SK-N-SH (cell line): ENCODE measurements at regions not wholly inside any gene's neighbourhood (a gene's known extent, or its start where the extent isn't known, plus 50 kb on each side); places are given as distances from the start of the nearest gene placed in this dataset.

Experiments
- CTCF ChIA-PET: fragments of 300-600, 350-600 bp; formaldehyde crosslinking; extraction: SDS; loops from one replicate; lab custom pipeline; 2021; lab: Yijun Ruan, JAX
- POLR2A ChIA-PET: fragments of 350-600 bp; sonication (Branson Sonifier 250); formaldehyde crosslinking; extraction: SDS; loops from one replicate; lab custom pipeline; 2020; ENCODE audit warnings: antibody characterized with exemption, inconsistent platforms; lab: Yijun Ruan, JAX
- DNase-seq: peaks from one replicate; pipeline ENCODE4 v3.0.0; 2012
- H2AFZ ChIP-seq: fragments of 200-600 bp; sonication (generic); 2 replicates; pipeline ENCODE4 v1.8.1; 2016; ENCODE audit warnings: antibody characterized with exemption, mild to moderate bottlenecking, low read depth
- H3F3A ChIP-seq: fragments of 200-600 bp; sonication (generic); replicated peaks from 2 replicates; pipeline ENCODE3; 2016; ENCODE audit warnings: antibody characterized with exemption, mild to moderate bottlenecking; ENCODE audit not compliant: insufficient read depth
- H3K27ac ChIP-seq, 2 experiments: fragments of 200-500 bp in 1 of 2; fragments of 200-600 bp in 1 of 2; sonication (Bioruptor generic) in 1 of 2; sonication (generic), shearing (Covaris generic) in 1 of 2; 2 replicates each; pipeline versions ENCODE4 v1.5.1 to v1.6.1; 2014 to 2016; ENCODE audit warnings: low read depth in 2 of 2, inconsistent platforms in 1 of 2, low read length in 1 of 2, mild to moderate bottlenecking in 1 of 2, mixed read lengths in 1 of 2
- H3K27me3 ChIP-seq: fragments of 200-600 bp; sonication (generic), shearing (Covaris generic); 2 replicates; pipeline ENCODE4 v1.6.1; 2016; ENCODE audit warnings: mixed run types; ENCODE audit not compliant: insufficient read depth
- H3K36me3 ChIP-seq, 2 experiments: fragments of 200-500 bp in 1 of 2; fragments of 200-600 bp in 1 of 2; sonication (Bioruptor generic) in 1 of 2; sonication (generic) in 1 of 2; replicated peaks in 1 of 2; 2 replicates each; pipeline versions ENCODE3 to v1.5.1; 2014 to 2016; ENCODE audit warnings: low read length in 1 of 2, mild to moderate bottlenecking in 1 of 2; ENCODE audit not compliant: insufficient read depth in 2 of 2, control insufficient read depth in 1 of 2
- H3K4me1 ChIP-seq, 2 experiments: fragments of 200-500 bp in 1 of 2; fragments of 200-600 bp in 1 of 2; sonication (Bioruptor generic) in 1 of 2; sonication (generic), shearing (Covaris generic) in 1 of 2; 2 replicates each; pipeline versions ENCODE4 v1.5.1 to v1.6.1; 2014 to 2016; ENCODE audit warnings: low read depth in 1 of 2, low read length in 1 of 2, mixed run types in 1 of 2; ENCODE audit not compliant: insufficient read depth in 2 of 2, control insufficient read depth in 1 of 2
- H3K4me2 ChIP-seq: fragments of 200-600 bp; sonication (generic), shearing (Covaris generic); 2 replicates; pipeline ENCODE4 v1.6.1; 2017; ENCODE audit warnings: mixed run types
- H3K4me3 ChIP-seq, 2 experiments: fragments of 200-500 bp in 1 of 2; fragments of 200-600 bp in 1 of 2; sonication (Bioruptor generic) in 1 of 2; sonication (generic), shearing (Covaris generic) in 1 of 2; 2 replicates each; pipeline versions ENCODE4 v1.5.1 to v1.8.1; 2014 to 2016; ENCODE audit warnings: low read depth in 2 of 2, inconsistent platforms in 1 of 2, low read length in 1 of 2, mild to moderate bottlenecking in 1 of 2, mixed read lengths in 1 of 2, moderate library complexity in 1 of 2
- H3K79me2 ChIP-seq: fragments of 200-600 bp; sonication (generic); 2 replicates; pipeline ENCODE4 v1.8.1; 2017; ENCODE audit warnings: mild to moderate bottlenecking; ENCODE audit not compliant: insufficient read depth
- H3K9ac ChIP-seq: fragments of 200-600 bp; sonication (generic); 2 replicates; pipeline ENCODE4 v1.6.1; 2017; ENCODE audit warnings: mixed run types
- H3K9me2 ChIP-seq: fragments of 200-600 bp; sonication (generic); 2 replicates; pipeline ENCODE4 v1.6.1; 2017; ENCODE audit warnings: mixed run types
- H3K9me3 ChIP-seq: fragments of 200-600 bp; sonication (generic); 2 replicates; pipeline ENCODE4 v1.6.1; 2017; ENCODE audit warnings: mixed run types, mild to moderate bottlenecking, moderate library complexity
- H4K20me1 ChIP-seq: fragments of 200-600 bp; sonication (generic); 2 replicates; pipeline ENCODE4 v1.6.1; 2017; ENCODE audit warnings: mild to moderate bottlenecking, mixed run types; ENCODE audit not compliant: insufficient read depth
- EP300 ChIP-seq, 2 experiments: IDR thresholded peaks; 2 replicates each; pipeline versions ENCODE4 v1.4.0 to v1.6.1; 2012; ENCODE audit warnings: borderline replicate concordance in 1 of 2, low read depth in 1 of 2, low read length in 1 of 2
- GABPA ChIP-seq: IDR thresholded peaks from 2 replicates; pipeline ENCODE4 v1.4.0; 2012; ENCODE audit warnings: low read depth, mild to moderate bottlenecking
- RAD21 ChIP-seq: IDR thresholded peaks from 2 replicates; pipeline ENCODE4 v1.6.1; 2012; ENCODE audit warnings: mild to moderate bottlenecking, low read length
- REST ChIP-seq: IDR thresholded peaks from 2 replicates; pipeline ENCODE4 v1.6.1; 2012; ENCODE audit warnings: mild to moderate bottlenecking, low read depth, low read length, moderate library complexity
- RFX5 ChIP-seq: IDR thresholded peaks from 2 replicates; pipeline ENCODE4 v1.6.1; 2012; ENCODE audit warnings: mild to moderate bottlenecking, improper control_type of control experiment, low read length
- TAF1 ChIP-seq: IDR thresholded peaks from 2 replicates; pipeline ENCODE4 v1.6.1; 2012; ENCODE audit warnings: low read depth, mild to moderate bottlenecking, low read length, moderate library complexity, borderline replicate concordance
- YY1 ChIP-seq: IDR thresholded peaks from 2 replicates; pipeline ENCODE4 v1.4.0; 2012; ENCODE audit warnings: low read depth, mild to moderate bottlenecking
- WGBS: methylation state at CpG from one replicate; pipeline ENCODE4 v1.1.6; 2017; ENCODE audit warnings: low lambda C conversion rate; 5-methylcytosine and 5-hydroxymethylcytosine counted together
- TF ChIP-seq, protein P1 (sequence below): fragments of 150-350 bp; IDR thresholded peaks from 2 replicates; pipeline ENCODE4 v1.6.1; 2016; ENCODE audit warnings: mild to moderate bottlenecking, low read depth, low read length
- TF ChIP-seq, protein P2 (sequence below): IDR thresholded peaks from 2 replicates; pipeline ENCODE4 v1.4.0; 2012; ENCODE audit warnings: low read depth, borderline replicate concordance
- TF ChIP-seq, protein P3 (sequence below): IDR thresholded peaks from 2 replicates; pipeline ENCODE4 v1.4.0; 2012; ENCODE audit warnings: low read depth
- TF ChIP-seq, protein P4 (sequence below): fragments of 200-600 bp; sonication (generic); IDR thresholded peaks from 2 replicates; pipeline ENCODE4 v1.6.1; 2017; ENCODE audit warnings: antibody characterized with exemption, mild to moderate bottlenecking, moderate library complexity
- TF ChIP-seq, protein P5 (sequence below): fragments of 150-350 bp; IDR thresholded peaks from 2 replicates; pipeline ENCODE4 v1.6.1; 2017; ENCODE audit warnings: antibody characterized with exemption, low read length, low read depth, borderline replicate concordance

GRCh38 chr13:82245860-82246259, 1636.4 kb downstream of the SLITRK1 start:
- no peaks in the 10 kb centered on the region; the same call in 1 of the 2 replicates for H3K9me3 ChIP-seq
- no peak for DNase-seq
- no peak overlapping the region for H3K4me2 ChIP-seq
- TF ChIP-seq REST (no peak), YY1 (no peak), RAD21 (no peak), GABPA (no peak), TAF1 (no peak), RFX5 (no peak), EP300 (IDR thresholded peaks at IDR 0.05; ENCODE audit: borderline replicate concordance in 1 of 2, low read depth in 1 of 2, low read length in 1 of 2) (no peak)
- TF ChIP-seq, protein P1, sequence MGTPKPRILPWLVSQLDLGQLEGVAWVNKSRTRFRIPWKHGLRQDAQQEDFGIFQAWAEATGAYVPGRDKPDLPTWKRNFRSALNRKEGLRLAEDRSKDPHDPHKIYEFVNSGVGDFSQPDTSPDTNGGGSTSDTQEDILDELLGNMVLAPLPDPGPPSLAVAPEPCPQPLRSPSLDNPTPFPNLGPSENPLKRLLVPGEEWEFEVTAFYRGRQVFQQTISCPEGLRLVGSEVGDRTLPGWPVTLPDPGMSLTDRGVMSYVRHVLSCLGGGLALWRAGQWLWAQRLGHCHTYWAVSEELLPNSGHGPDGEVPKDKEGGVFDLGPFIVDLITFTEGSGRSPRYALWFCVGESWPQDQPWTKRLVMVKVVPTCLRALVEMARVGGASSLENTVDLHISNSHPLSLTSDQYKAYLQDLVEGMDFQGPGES: no peak
- TF ChIP-seq, protein P2, sequence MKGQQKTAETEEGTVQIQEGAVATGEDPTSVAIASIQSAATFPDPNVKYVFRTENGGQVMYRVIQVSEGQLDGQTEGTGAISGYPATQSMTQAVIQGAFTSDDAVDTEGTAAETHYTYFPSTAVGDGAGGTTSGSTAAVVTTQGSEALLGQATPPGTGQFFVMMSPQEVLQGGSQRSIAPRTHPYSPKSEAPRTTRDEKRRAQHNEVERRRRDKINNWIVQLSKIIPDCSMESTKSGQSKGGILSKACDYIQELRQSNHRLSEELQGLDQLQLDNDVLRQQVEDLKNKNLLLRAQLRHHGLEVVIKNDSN: no peak
- TF ChIP-seq, protein P3, sequence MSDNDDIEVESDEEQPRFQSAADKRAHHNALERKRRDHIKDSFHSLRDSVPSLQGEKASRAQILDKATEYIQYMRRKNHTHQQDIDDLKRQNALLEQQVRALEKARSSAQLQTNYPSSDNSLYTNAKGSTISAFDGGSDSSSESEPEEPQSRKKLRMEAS: no peak
- TF ChIP-seq, protein P4, sequence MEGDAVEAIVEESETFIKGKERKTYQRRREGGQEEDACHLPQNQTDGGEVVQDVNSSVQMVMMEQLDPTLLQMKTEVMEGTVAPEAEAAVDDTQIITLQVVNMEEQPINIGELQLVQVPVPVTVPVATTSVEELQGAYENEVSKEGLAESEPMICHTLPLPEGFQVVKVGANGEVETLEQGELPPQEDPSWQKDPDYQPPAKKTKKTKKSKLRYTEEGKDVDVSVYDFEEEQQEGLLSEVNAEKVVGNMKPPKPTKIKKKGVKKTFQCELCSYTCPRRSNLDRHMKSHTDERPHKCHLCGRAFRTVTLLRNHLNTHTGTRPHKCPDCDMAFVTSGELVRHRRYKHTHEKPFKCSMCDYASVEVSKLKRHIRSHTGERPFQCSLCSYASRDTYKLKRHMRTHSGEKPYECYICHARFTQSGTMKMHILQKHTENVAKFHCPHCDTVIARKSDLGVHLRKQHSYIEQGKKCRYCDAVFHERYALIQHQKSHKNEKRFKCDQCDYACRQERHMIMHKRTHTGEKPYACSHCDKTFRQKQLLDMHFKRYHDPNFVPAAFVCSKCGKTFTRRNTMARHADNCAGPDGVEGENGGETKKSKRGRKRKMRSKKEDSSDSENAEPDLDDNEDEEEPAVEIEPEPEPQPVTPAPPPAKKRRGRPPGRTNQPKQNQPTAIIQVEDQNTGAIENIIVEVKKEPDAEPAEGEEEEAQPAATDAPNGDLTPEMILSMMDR: no peak
- TF ChIP-seq, protein P5, sequence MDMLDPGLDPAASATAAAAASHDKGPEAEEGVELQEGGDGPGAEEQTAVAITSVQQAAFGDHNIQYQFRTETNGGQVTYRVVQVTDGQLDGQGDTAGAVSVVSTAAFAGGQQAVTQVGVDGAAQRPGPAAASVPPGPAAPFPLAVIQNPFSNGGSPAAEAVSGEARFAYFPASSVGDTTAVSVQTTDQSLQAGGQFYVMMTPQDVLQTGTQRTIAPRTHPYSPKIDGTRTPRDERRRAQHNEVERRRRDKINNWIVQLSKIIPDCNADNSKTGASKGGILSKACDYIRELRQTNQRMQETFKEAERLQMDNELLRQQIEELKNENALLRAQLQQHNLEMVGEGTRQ: no peak
- H3K9me2 ChIP-seq: no peaks in the 10 kb centered on the region
- WGBS: 3% methylated on average over 1 of the region's 1 CpG
- no peak overlapping the region for H3K27ac ChIP-seq
- POLR2A ChIA-PET: no interaction called here
- no peak overlapping the region for H2AFZ ChIP-seq
- H3K4me3 ChIP-seq: no peak overlapping the region
- H3F3A ChIP-seq: no peaks in the 10 kb centered on the region
- CTCF ChIA-PET: no interaction called here
- H3K9ac ChIP-seq: no peak overlapping the region
- H3K36me3 ChIP-seq: no peaks in the 10 kb centered on the region
- no peaks in the 10 kb centered on the region for H3K79me2 ChIP-seq
- no peaks in the 10 kb centered on the region for H4K20me1 ChIP-seq
- H3K27me3 ChIP-seq: no peaks in the 10 kb centered on the region
- H3K4me1 ChIP-seq: no peaks in the 10 kb centered on the region
